GM19035 (cell line): ENCODE measurements at regions not wholly inside any gene's neighbourhood (a gene's known extent, or its start where the extent isn't known, plus 50 kb on each side); places are given as distances from the start of the nearest gene placed in this dataset.

ENCODE experiments used
- ATAC-seq: cut with Tn5 transposase; IDR thresholded peaks from one replicate; pipeline ENCODE4 v1.9.1; 2021; ENCODE audit not compliant: unreplicated experiment

GRCh38 chr5:168176941-168177340 lies 114.5 kb upstream of the WWC1 start:
- ATAC-seq: no peak

- no peak for ATAC-seq
These were observed 113.5 kb upstream of the WWC1 start for GRCh38 chr5:168177831-168178450.

- no peak for ATAC-seq
These were observed 112.3 kb upstream of the WWC1 start for GRCh38 chr5:168179192-168179593.

- no peak for ATAC-seq
These were observed 109.2 kb upstream of the WWC1 start for GRCh38 chr5:168182269-168182668.

- no peak for ATAC-seq
These were observed 107.3 kb upstream of the WWC1 start for GRCh38 chr5:168184103-168184502.

- ATAC-seq: no peak
These were observed 105.0 kb upstream of the WWC1 start for GRCh38 chr5:168186289-168187074.

- no peak for ATAC-seq
These were observed 103.8 kb upstream of the WWC1 start for GRCh38 chr5:168187614-168188013.

GRCh38 chr5:168188182-168188581 lies 103.3 kb upstream of the WWC1 start:
- ATAC-seq: no peak

GRCh38 chr5:168192120-168192519 lies 99.3 kb upstream of the WWC1 start:
- no peak for ATAC-seq

- ATAC-seq: no peak
These were observed 97.8 kb upstream of the WWC1 start for GRCh38 chr5:168193493-168194250.

GRCh38 chr5:168195110-168195509 lies 96.3 kb upstream of the WWC1 start:
- ATAC-seq: no peak

- no peak for ATAC-seq
These were observed 93.1 kb upstream of the WWC1 start for GRCh38 chr5:168198359-168198758.

GRCh38 chr5:168202996-168203395 lies 88.4 kb upstream of the WWC1 start:
- ATAC-seq: no peak

- no peak for ATAC-seq
These were observed 87.3 kb upstream of the WWC1 start for GRCh38 chr5:168204165-168204564.

GRCh38 chr5:168207450-168208029 lies 83.9 kb upstream of the WWC1 start:
- ATAC-seq: no peak

- no peak for ATAC-seq
These were observed 82.0 kb upstream of the WWC1 start for GRCh38 chr5:168209244-168209995.

GRCh38 chr5:168209997-168210396 lies 81.4 kb upstream of the WWC1 start:
- ATAC-seq: no peak

- no peak for ATAC-seq
These were observed 80.2 kb upstream of the WWC1 start for GRCh38 chr5:168211245-168211644.

GRCh38 chr5:168211936-168212335 lies 79.5 kb upstream of the WWC1 start:
- no peak for ATAC-seq

GRCh38 chr5:168214071-168214470 lies 77.4 kb upstream of the WWC1 start:
- ATAC-seq: no peak

- no peak for ATAC-seq
These were observed 76.6 kb upstream of the WWC1 start for GRCh38 chr5:168214886-168215285.
